H1 (cell line): ENCODE measurements at regions not wholly inside any gene's neighbourhood (a gene's known extent, or its start where the extent isn't known, plus 50 kb on each side); places are given as distances from the start of the nearest gene placed in this dataset.

ENCODE experiments used
- CTCF ChIA-PET: fragments of 300-600 bp; sonication (Branson Sonifier 250); formaldehyde crosslinking; loops from one replicate; lab custom pipeline; 2021; ENCODE audit not compliant: partially characterized antibody; lab: Charles Lee
- POLR2A ChIA-PET: fragments of 300-600 bp; sonication (Branson Sonifier 250); formaldehyde crosslinking; loops from one replicate; lab custom pipeline; 2021; ENCODE audit warnings: inconsistent platforms; ENCODE audit not compliant: partially characterized antibody; lab: Charles Lee
- DNase-seq, 2 experiments: peaks; one replicate each; pipeline versions ENCODE4 v3.0.0 to v3.0.0-alpha.2; 2010 to 2022; ENCODE audit warnings: low spot score in 2 of 2, low read depth in 1 of 2, mixed read lengths in 1 of 2
- FAIRE-seq: peaks from 2 replicates; lab custom pipeline; 2011; peaks lifted over from hg19 to GRCh38; lab: Jason Lieb, UNC
- H2AFZ ChIP-seq: 2 replicates; pipeline ENCODE4 v1.8.1; 2012; ENCODE audit warnings: low read length, inconsistent platforms
- H2AK5ac ChIP-seq: 2 replicates; pipeline ENCODE4 v1.6.1; 2013; ENCODE audit warnings: low read depth, low read length
- H2BK120ac ChIP-seq: replicated peaks from 2 replicates; pipeline ENCODE3; 2013; ENCODE audit warnings: low read depth, low read length, inconsistent platforms
- H2BK12ac ChIP-seq: 2 replicates; pipeline ENCODE4 v1.6.1; 2013; ENCODE audit warnings: low read depth, low read length
- H2BK15ac ChIP-seq: 2 replicates; pipeline ENCODE4 v1.6.1; 2013; ENCODE audit warnings: low read length
- H2BK20ac ChIP-seq: 2 replicates; pipeline ENCODE4 v1.6.1; 2013; ENCODE audit warnings: low read length
- H2BK5ac ChIP-seq: 2 replicates; pipeline ENCODE4 v1.6.1; 2013; ENCODE audit warnings: low read depth, low read length
- H3K14ac ChIP-seq: 2 replicates; pipeline ENCODE4 v1.6.1; 2013; ENCODE audit warnings: inconsistent platforms; ENCODE audit not compliant: insufficient read length
- H3K18ac ChIP-seq: 2 replicates; pipeline ENCODE4 v1.6.1; 2013; ENCODE audit warnings: low read length; ENCODE audit errors: extremely low read depth
- H3K23ac ChIP-seq: 2 replicates; pipeline ENCODE4 v1.6.1; 2013; ENCODE audit warnings: inconsistent platforms; ENCODE audit not compliant: insufficient read length
- H3K23me2 ChIP-seq: 2 replicates; pipeline ENCODE4 v1.6.1; 2013; ENCODE audit warnings: low read depth, low read length
- H3K27ac ChIP-seq: 2 replicates; pipeline ENCODE4 v1.6.1; 2011; ENCODE audit warnings: low read depth, low read length, inconsistent platforms
- H3K27me3 ChIP-seq, 4 experiments: replicated peaks in 1 of 4; 1 replicate in 1 of 4; 2 replicates in 3 of 4; pipeline versions ENCODE4 v1.6.1 to v1.8.1; 2011 to 2013; ENCODE audit warnings: low read length in 3 of 4, mild to moderate bottlenecking in 3 of 4, inconsistent platforms in 2 of 4, mixed read lengths in 2 of 4, moderate library complexity in 1 of 4; ENCODE audit not compliant: control insufficient read depth in 3 of 4, insufficient read depth in 3 of 4; ENCODE audit errors: extremely low read depth in 1 of 4
- H3K36me3 ChIP-seq, 4 experiments: 2 replicates each; pipeline versions ENCODE4 v1.6.1 to v1.8.1; 2011 to 2013; ENCODE audit warnings: mild to moderate bottlenecking in 4 of 4, low read length in 3 of 4, moderate library complexity in 2 of 4, control low read depth in 1 of 4, inconsistent platforms in 1 of 4; ENCODE audit not compliant: insufficient read depth in 4 of 4, control insufficient read depth in 2 of 4
- H3K4ac ChIP-seq: replicated peaks from 2 replicates; pipeline ENCODE3; 2013; ENCODE audit warnings: low read length, low read depth, mixed read lengths, inconsistent platforms; ENCODE audit not compliant: insufficient read length
- H3K4me1 ChIP-seq, 4 experiments: replicated peaks in 1 of 4; 1 replicate in 1 of 4; 2 replicates in 3 of 4; pipeline versions ENCODE4 v1.6.1 to v1.8.1; 2011 to 2013; ENCODE audit warnings: low read length in 3 of 4, inconsistent platforms in 2 of 4, mixed read lengths in 1 of 4; ENCODE audit not compliant: insufficient read depth in 4 of 4, control insufficient read depth in 3 of 4
- H3K4me2 ChIP-seq, 2 experiments: 2 replicates each; pipeline versions ENCODE4 v1.6.1 to v1.8.1; 2011 to 2013; ENCODE audit warnings: low read depth in 2 of 2, low read length in 2 of 2, control low read depth in 1 of 2, inconsistent platforms in 1 of 2, mild to moderate bottlenecking in 1 of 2; ENCODE audit not compliant: insufficient read depth in 1 of 2
- H3K4me3 ChIP-seq, 4 experiments: fragments of 200-600, 300-600 bp in 1 of 4; sonication (generic), shearing (Covaris generic), sonication (Bioruptor Twin) in 1 of 4; 2 replicates each; pipeline versions ENCODE4 v1.5.1 to v1.8.1; 2011 to 2016; ENCODE audit warnings: low read length in 4 of 4, low read depth in 3 of 4, control low read depth in 2 of 4, inconsistent platforms in 2 of 4, mild to moderate bottlenecking in 2 of 4, mixed read lengths in 1 of 4, moderate library complexity in 1 of 4; ENCODE audit not compliant: insufficient read depth in 2 of 4; ENCODE audit errors: extremely low read depth in 1 of 4
- H3K56ac ChIP-seq: replicated peaks from 2 replicates; pipeline ENCODE3; 2013; ENCODE audit warnings: low read depth, mild to moderate bottlenecking, mixed read lengths, low read length, inconsistent platforms; ENCODE audit not compliant: insufficient read length
- H3K79me1 ChIP-seq: 2 replicates; pipeline ENCODE4 v1.6.1; 2013; ENCODE audit warnings: low read depth, low read length, control low read depth
- H3K79me2 ChIP-seq, 2 experiments: 2 replicates each; pipeline versions ENCODE4 v1.6.1 to v1.8.1; 2012 to 2013; ENCODE audit warnings: low read length in 2 of 2, mild to moderate bottlenecking in 2 of 2, inconsistent platforms in 1 of 2; ENCODE audit not compliant: insufficient read depth in 2 of 2, control insufficient read depth in 1 of 2
- H3K9ac ChIP-seq, 4 experiments: replicated peaks in 1 of 4; 1 replicate in 1 of 4; 2 replicates in 3 of 4; pipeline versions ENCODE4 v1.6.1 to v1.8.1; 2011 to 2013; ENCODE audit warnings: low read depth in 3 of 4, low read length in 3 of 4, control low read depth in 2 of 4, mild to moderate bottlenecking in 2 of 4, moderate library complexity in 2 of 4, inconsistent platforms in 1 of 4; ENCODE audit errors: extremely low read depth in 1 of 4
- H3K9me3 ChIP-seq, 2 experiments: 2 replicates each; pipeline versions ENCODE4 v1.6.1 to v1.8.1; 2012 to 2013; ENCODE audit warnings: mild to moderate bottlenecking in 2 of 2, moderate library complexity in 2 of 2, control low read depth in 1 of 2, inconsistent platforms in 1 of 2, low read depth in 1 of 2, low read length in 1 of 2, mixed read lengths in 1 of 2; ENCODE audit not compliant: insufficient read depth in 2 of 2
- H4K20me1 ChIP-seq, 2 experiments: replicated peaks in 1 of 2; 2 replicates each; pipeline versions ENCODE3 to v1.8.1; 2011 to 2013; ENCODE audit warnings: inconsistent platforms in 2 of 2, low read length in 2 of 2, mild to moderate bottlenecking in 1 of 2; ENCODE audit not compliant: insufficient read depth in 2 of 2, control insufficient read depth in 1 of 2
- H4K5ac ChIP-seq: 2 replicates; pipeline ENCODE4 v1.6.1; 2013; ENCODE audit warnings: low read length, low read depth, mixed read lengths, inconsistent platforms; ENCODE audit not compliant: insufficient read length
- H4K8ac ChIP-seq: 2 replicates; pipeline ENCODE4 v1.8.0; 2013; ENCODE audit warnings: mild to moderate bottlenecking, moderate library complexity, low read length, inconsistent platforms; ENCODE audit not compliant: insufficient read depth; ENCODE audit errors: extremely low read depth
- H4K91ac ChIP-seq: replicated peaks from 2 replicates; pipeline ENCODE3; 2013; ENCODE audit warnings: low read length, mixed read lengths, inconsistent platforms; ENCODE audit not compliant: insufficient read length
- CEBPB ChIP-seq: IDR thresholded peaks from 2 replicates; pipeline ENCODE4 v1.6.1; 2012; ENCODE audit warnings: low read depth, low read length
- CREB1 ChIP-seq: IDR thresholded peaks from 2 replicates; pipeline ENCODE4 v1.6.1; 2012; ENCODE audit warnings: inconsistent platforms
- RBBP5 ChIP-seq: IDR thresholded peaks from 2 replicates; pipeline ENCODE4 v1.7.1; 2012; ENCODE audit warnings: low read depth, mild to moderate bottlenecking, inconsistent platforms, low read length, moderate library complexity, borderline replicate concordance
- SRF ChIP-seq: IDR thresholded peaks from 2 replicates; pipeline ENCODE4 v1.6.1; 2011; ENCODE audit warnings: mild to moderate bottlenecking, low read depth, low read length, moderate library complexity
- SUZ12 ChIP-seq: fragments of 200-600 bp; sonication (generic); IDR thresholded peaks from 2 replicates; pipeline ENCODE4 v1.6.1; 2012; ENCODE audit warnings: mild to moderate bottlenecking, inconsistent platforms, low read length, moderate library complexity, mixed read lengths
- TCF12 ChIP-seq: IDR thresholded peaks from 2 replicates; pipeline ENCODE4 v1.6.1; 2011; ENCODE audit warnings: low read depth, mild to moderate bottlenecking, low read length
- YY1 ChIP-seq: IDR thresholded peaks from 2 replicates; pipeline ENCODE4 v1.6.1; 2011; ENCODE audit warnings: low read depth, mild to moderate bottlenecking, low read length
- WGBS, 2 experiments: shearing (Covaris generic) in 1 of 2; methylation state at CpG; one replicate each; pipeline versions ENCODE4 v1.1.6 to v1.1.7; 2013 to 2015; ENCODE audit warnings: low lambda C conversion rate in 2 of 2, mixed read lengths in 2 of 2, inconsistent platforms in 1 of 2, low coverage in 1 of 2, missing lambda C conversion rate in 1 of 2; ENCODE audit not compliant: insufficient replicate concordance in 2 of 2, insufficient coverage in 1 of 2, insufficient read length in 1 of 2; ENCODE audit errors: extremely low coverage in 1 of 2, missing lambda C conversion rate in 1 of 2; 5-methylcytosine and 5-hydroxymethylcytosine counted together

- H4K8ac ChIP-seq, result no peak overlapping the region
- TF ChIP-seq YY1, result no peak
- no peak for TF ChIP-seq SUZ12
- TF ChIP-seq CEBPB, result no peak
- TF ChIP-seq TCF12, result no peak
- TF ChIP-seq SRF, result no peak
- TF ChIP-seq RBBP5, result no peak
- no peak for TF ChIP-seq CREB1
- TF ChIP-seq, all 59 proteins: peak for 0
- Histone ChIP-seq H3K4me3 (no peak overlapping the region), H3K9me3 (0 out of 4 replicates have a peak, but pooled peaks cover 0 to 4% of the 10 kb centered on the region in 2 experiments), H2BK5ac (no peak overlapping the region), H3K36me3 (no peaks in the 10 kb centered on the region), H3K27ac (no peak overlapping the region), H3K23me2 (no peaks in the 10 kb centered on the region), H4K20me1 (no peaks in the 10 kb centered on the region), H4K91ac (no peak overlapping the region), H2BK20ac (no peak overlapping the region), H4K5ac (no peak overlapping the region), H3K79me2 (no peaks in the 10 kb centered on the region), H2BK15ac (no peak overlapping the region), H2AK5ac (no peak overlapping the region), H3K4me2 (no peak overlapping the region), H3K27me3 (no peaks in the 10 kb centered on the region), H2BK12ac (no peak overlapping the region), H3K56ac (no peak overlapping the region), H3K4me1 (no peaks in the 10 kb centered on the region), H2BK120ac (no peak overlapping the region), H3K14ac (no peak overlapping the region), H3K18ac (no peak overlapping the region), H2AFZ (peak overlapping the region; percentile 65; the same call in 1 of the 2 replicates), H3K23ac (no peak overlapping the region), H3K9ac (no peak overlapping the region), H3K79me1 (no peaks in the 10 kb centered on the region), H3K4ac (no peak overlapping the region)
- 92% methylated on average over 4 of the region's 4 CpGs; no CpG with 5 or more reads in 1 of the 2 experiments for WGBS, 2 experiments
- POLR2A ChIA-PET, result no interaction called here
- DNase-seq, result no peak
- CTCF ChIA-PET, result interaction anchor here (1.3 kb wide), 1 partner anchor 270 kb away, joined by 3 read pairs; no protein-coding TSS in a partner anchor
- FAIRE-seq, result no peak
These were observed 377.5 kb upstream of the DYNLRB2 start for GRCh38 chr16:80163339-80163738.
